Rectal smooth muscle tissue (tissue), 1 donor: ENCODE measurements at regions not wholly inside any gene's neighbourhood (a gene's known extent, or its start where the extent isn't known, plus 50 kb on each side); places are given as distances from the start of the nearest gene placed in this dataset.

ENCODE experiments used
- H3K27ac ChIP-seq: one replicate; pipeline ENCODE4 v1.7.0; 2013; ENCODE audit warnings: low read depth, low read length, inconsistent platforms
- H3K27me3 ChIP-seq: one replicate; pipeline ENCODE4 v1.7.0; 2013; ENCODE audit warnings: low read length; ENCODE audit not compliant: control insufficient read depth, insufficient read depth
- H3K36me3 ChIP-seq: one replicate; pipeline ENCODE4 v1.7.0; 2013; ENCODE audit warnings: low read length; ENCODE audit not compliant: control insufficient read depth, insufficient read depth
- H3K4me1 ChIP-seq: one replicate; pipeline ENCODE4 v1.7.0; 2013; ENCODE audit warnings: low read length; ENCODE audit not compliant: control insufficient read depth, insufficient read depth
- H3K4me3 ChIP-seq: one replicate; pipeline ENCODE4 v1.7.0; 2013; ENCODE audit warnings: low read length
- H3K9ac ChIP-seq: one replicate; pipeline ENCODE4 v1.7.0; 2013; ENCODE audit warnings: low read length

- H3K27me3 ChIP-seq = no peaks in the 10 kb centered on the region
- H3K4me3 ChIP-seq = no peak overlapping the region
- no peaks in the 10 kb centered on the region for H3K4me1 ChIP-seq
- H3K9ac ChIP-seq = no peak overlapping the region
- H3K27ac ChIP-seq = no peak overlapping the region
- H3K36me3 ChIP-seq = no peaks in the 10 kb centered on the region
Measured at GRCh38 chr2:51707625-51708024, 675.7 kb upstream of the NRXN1 start.

- Histone ChIP-seq H3K27me3 (no peaks in the 10 kb centered on the region), H3K4me3 (no peak overlapping the region), H3K36me3 (no peaks in the 10 kb centered on the region), H3K27ac (no peak overlapping the region), H3K4me1 (no peaks in the 10 kb centered on the region), H3K9ac (no peak overlapping the region)
Measured at GRCh38 chr2:51706220-51706619, 674.3 kb upstream of the NRXN1 start.

GRCh38 chr2:51705417-51705816, 673.5 kb upstream of the NRXN1 start:
- Histone ChIP-seq H3K27me3 (no peaks in the 10 kb centered on the region), H3K27ac (no peak overlapping the region), H3K4me3 (no peak overlapping the region), H3K36me3 (no peaks in the 10 kb centered on the region), H3K9ac (no peak overlapping the region), H3K4me1 (no peaks in the 10 kb centered on the region)

GRCh38 chr2:51698021-51698420, 666.1 kb upstream of the NRXN1 start:
- Histone ChIP-seq H3K4me3 (no peak overlapping the region), H3K27me3 (no peaks in the 10 kb centered on the region), H3K27ac (no peak overlapping the region), H3K4me1 (no peaks in the 10 kb centered on the region), H3K36me3 (no peaks in the 10 kb centered on the region), H3K9ac (no peak overlapping the region)

- H3K27ac ChIP-seq = no peak overlapping the region
- H3K36me3 ChIP-seq = no peaks in the 10 kb centered on the region
- no peak overlapping the region for H3K9ac ChIP-seq
- no peaks in the 10 kb centered on the region for H3K4me1 ChIP-seq
- no peaks in the 10 kb centered on the region for H3K27me3 ChIP-seq
- H3K4me3 ChIP-seq = no peak overlapping the region
Measured at GRCh38 chr2:51697095-51697494, 665.2 kb upstream of the NRXN1 start.

GRCh38 chr2:51695531-51695930, 663.6 kb upstream of the NRXN1 start:
- H3K4me1 ChIP-seq = no peaks in the 10 kb centered on the region
- no peak overlapping the region for H3K9ac ChIP-seq
- H3K27me3 ChIP-seq = no peaks in the 10 kb centered on the region
- no peaks in the 10 kb centered on the region for H3K36me3 ChIP-seq
- H3K27ac ChIP-seq = no peak overlapping the region
- no peak overlapping the region for H3K4me3 ChIP-seq

GRCh38 chr2:51693640-51694039, 661.7 kb upstream of the NRXN1 start:
- H3K27me3 ChIP-seq = no peaks in the 10 kb centered on the region
- no peak overlapping the region for H3K4me3 ChIP-seq
- no peak overlapping the region for H3K9ac ChIP-seq
- no peaks in the 10 kb centered on the region for H3K4me1 ChIP-seq
- H3K36me3 ChIP-seq = no peaks in the 10 kb centered on the region
- no peak overlapping the region for H3K27ac ChIP-seq

GRCh38 chr2:51681854-51682253, 649.9 kb upstream of the NRXN1 start:
- no peaks in the 10 kb centered on the region for H3K27me3 ChIP-seq
- H3K4me1 ChIP-seq = no peaks in the 10 kb centered on the region
- H3K36me3 ChIP-seq = no peaks in the 10 kb centered on the region
- H3K27ac ChIP-seq = no peak overlapping the region
- H3K4me3 ChIP-seq = no peak overlapping the region
- no peak overlapping the region for H3K9ac ChIP-seq

- no peak overlapping the region for H3K4me3 ChIP-seq
- H3K27ac ChIP-seq = no peak overlapping the region
- H3K4me1 ChIP-seq = no peaks in the 10 kb centered on the region
- H3K36me3 ChIP-seq = no peaks in the 10 kb centered on the region
- no peaks in the 10 kb centered on the region for H3K27me3 ChIP-seq
- H3K9ac ChIP-seq = no peak overlapping the region
Measured at GRCh38 chr2:51673628-51674027, 641.7 kb upstream of the NRXN1 start.

- H3K4me3 ChIP-seq = no peak overlapping the region
- no peak overlapping the region for H3K27ac ChIP-seq
Measured at GRCh38 chr2:51667679-51668078, 635.7 kb upstream of the NRXN1 start.

GRCh38 chr2:51662187-51662586, 630.3 kb upstream of the NRXN1 start:
- Histone ChIP-seq H3K36me3 (no peaks in the 10 kb centered on the region), H3K4me1 (no peaks in the 10 kb centered on the region), H3K27me3 (no peaks in the 10 kb centered on the region), H3K4me3 (no peak overlapping the region), H3K9ac (no peak overlapping the region), H3K27ac (no peak overlapping the region)

More at GRCh38 chr2:51667679-51668078, 635.7 kb upstream of the NRXN1 start:
- no peaks in the 10 kb centered on the region for H3K4me1 ChIP-seq
- H3K9ac ChIP-seq = no peak overlapping the region
- H3K36me3 ChIP-seq = no peaks in the 10 kb centered on the region
- H3K27me3 ChIP-seq = no peaks in the 10 kb centered on the region

GRCh38 chr2:51657849-51658248, 625.9 kb upstream of the NRXN1 start:
- Histone ChIP-seq H3K4me3 (no peak overlapping the region), H3K4me1 (no peaks in the 10 kb centered on the region), H3K27me3 (no peaks in the 10 kb centered on the region), H3K27ac (no peak overlapping the region), H3K36me3 (no peaks in the 10 kb centered on the region), H3K9ac (no peak overlapping the region)

GRCh38 chr2:51650769-51651168, 618.8 kb upstream of the NRXN1 start:
- H3K27me3 ChIP-seq = no peaks in the 10 kb centered on the region
- H3K9ac ChIP-seq = no peak overlapping the region
- H3K27ac ChIP-seq = no peak overlapping the region

More at GRCh38 chr2:51650769-51651168, 618.8 kb upstream of the NRXN1 start:
- Histone ChIP-seq H3K36me3 (no peaks in the 10 kb centered on the region), H3K4me1 (no peaks in the 10 kb centered on the region), H3K4me3 (no peak overlapping the region)
